ENCODE measurements at regions not wholly inside any gene's neighbourhood (a gene's known extent, or its start where the extent isn't known, plus 50 kb on each side); places are given as distances from the start of the nearest gene placed in this dataset.

GRCh38 chr3:5613599-5613998, 426.1 kb downstream of the EDEM1 start:
- TF ChIP-seq CTCF (IDR thresholded peaks at IDR 0.05) (no peak), POLR2A (IDR thresholded peaks at IDR 0.05) (no peak)

Data from testis (tissue), 2 donors.